Fibroblast of the aortic adventitia (primary cell): ENCODE measurements at regions not wholly inside any gene's neighbourhood (a gene's known extent, or its start where the extent isn't known, plus 50 kb on each side); places are given as distances from the start of the nearest gene placed in this dataset.

Experiments
- DNase-seq: peaks from one replicate; pipeline ENCODE4 v3.0.0-alpha.2; 2010; ENCODE audit warnings: low read depth
- H3K4me3 ChIP-seq: 2 replicates; pipeline ENCODE4 v1.5.1; 2011; ENCODE audit warnings: low read depth, mild to moderate bottlenecking, control low read depth, low read length, moderate library complexity
- TF ChIP-seq, protein P1 (sequence below): IDR thresholded peaks from 2 replicates; pipeline ENCODE4 v1.5.1; 2011; ENCODE audit warnings: mild to moderate bottlenecking, low read length, control low read depth, inconsistent platforms; ENCODE audit not compliant: insufficient read depth

GRCh38 chr2:238634701-238635357 lies 208.1 kb downstream of the ASB1 start:
- H3K4me3 ChIP-seq = no peak overlapping the region
- TF ChIP-seq, protein P1, sequence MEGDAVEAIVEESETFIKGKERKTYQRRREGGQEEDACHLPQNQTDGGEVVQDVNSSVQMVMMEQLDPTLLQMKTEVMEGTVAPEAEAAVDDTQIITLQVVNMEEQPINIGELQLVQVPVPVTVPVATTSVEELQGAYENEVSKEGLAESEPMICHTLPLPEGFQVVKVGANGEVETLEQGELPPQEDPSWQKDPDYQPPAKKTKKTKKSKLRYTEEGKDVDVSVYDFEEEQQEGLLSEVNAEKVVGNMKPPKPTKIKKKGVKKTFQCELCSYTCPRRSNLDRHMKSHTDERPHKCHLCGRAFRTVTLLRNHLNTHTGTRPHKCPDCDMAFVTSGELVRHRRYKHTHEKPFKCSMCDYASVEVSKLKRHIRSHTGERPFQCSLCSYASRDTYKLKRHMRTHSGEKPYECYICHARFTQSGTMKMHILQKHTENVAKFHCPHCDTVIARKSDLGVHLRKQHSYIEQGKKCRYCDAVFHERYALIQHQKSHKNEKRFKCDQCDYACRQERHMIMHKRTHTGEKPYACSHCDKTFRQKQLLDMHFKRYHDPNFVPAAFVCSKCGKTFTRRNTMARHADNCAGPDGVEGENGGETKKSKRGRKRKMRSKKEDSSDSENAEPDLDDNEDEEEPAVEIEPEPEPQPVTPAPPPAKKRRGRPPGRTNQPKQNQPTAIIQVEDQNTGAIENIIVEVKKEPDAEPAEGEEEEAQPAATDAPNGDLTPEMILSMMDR = no peak

GRCh38 chr2:238635647-238636051 lies 208.9 kb downstream of the ASB1 start:
- DNase-seq = no peak
- TF ChIP-seq, protein P1 = no peak
- no peak overlapping the region for H3K4me3 ChIP-seq

More at GRCh38 chr2:238634701-238635357, 208.1 kb downstream of the ASB1 start:
- DNase-seq = no peak

DNA sequence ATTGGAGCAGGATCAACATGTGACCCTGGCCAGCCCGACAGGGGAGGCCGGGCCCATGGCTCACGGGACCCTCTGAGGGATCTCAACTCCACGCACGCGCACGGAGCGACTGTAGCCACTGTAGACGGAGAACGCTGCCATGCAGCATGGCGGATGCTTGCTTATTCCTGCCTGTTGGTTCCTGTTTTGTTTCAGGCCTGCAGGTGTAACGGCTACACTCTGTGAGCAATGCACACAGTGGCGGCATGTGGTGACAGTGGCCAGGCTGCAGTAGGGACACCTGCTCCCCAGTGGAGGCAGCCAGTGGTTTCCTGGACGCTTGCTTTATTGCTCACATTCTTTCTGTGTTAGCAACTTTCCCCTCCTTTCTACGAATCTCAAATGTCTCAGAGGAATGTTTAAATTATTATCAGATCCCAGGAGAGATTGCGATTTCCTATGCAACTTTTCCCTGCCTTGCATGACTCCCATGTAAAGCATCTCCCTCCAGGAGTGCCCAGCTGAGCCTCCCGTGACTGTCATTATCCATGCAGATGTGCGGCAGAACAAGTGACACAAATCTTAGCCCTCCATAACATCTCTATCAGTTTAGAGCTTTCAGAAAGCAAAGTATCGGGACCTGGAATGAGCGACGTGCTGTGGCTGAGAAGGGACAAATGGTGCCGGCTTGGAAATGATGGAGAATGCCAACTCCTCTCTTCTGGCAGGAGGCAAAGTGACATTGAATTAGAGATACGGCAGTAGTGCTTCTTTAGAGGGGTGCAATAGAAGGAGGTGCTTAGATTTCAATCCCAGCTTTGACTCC lies 209.7 kb downstream of the ASB1 start:
- H3K4me3 ChIP-seq = no peak overlapping the region
- TF ChIP-seq, protein P1 = no peak
- DNase-seq = peak; percentile 71

- TF ChIP-seq, protein P1 = no peak
- no peak for DNase-seq
- H3K4me3 ChIP-seq = no peak overlapping the region
These were observed 209.5 kb upstream of the TWIST2 start for GRCh38 chr2:238638100-238638981.

GRCh38 chr2:238638982-238639628 lies 208.8 kb upstream of the TWIST2 start:
- H3K4me3 ChIP-seq = no peak overlapping the region
- no peak for DNase-seq
- TF ChIP-seq, protein P1 = no peak

GRCh38 chr2:238640486-238640885 lies 207.4 kb upstream of the TWIST2 start:
- TF ChIP-seq, protein P1 = no peak
- H3K4me3 ChIP-seq = no peak overlapping the region
- no peak for DNase-seq
